ENCODE measurements at regions not wholly inside any gene's neighbourhood (a gene's known extent, or its start where the extent isn't known, plus 50 kb on each side); places are given as distances from the start of the nearest gene placed in this dataset.
"Not testable (repeated sequence)": the region's sequence is repeated elsewhere in the genome, so short reads cannot be mapped to it uniquely, and the experiment has no call there.

GRCh38 chr21:17388226-17388625 is 124.6 kb upstream of the CXADR start:
- no peak overlapping the region for H3K27ac ChIP-seq (ENCODE audit: low read length)
- H3K27me3 ChIP-seq (ENCODE audit: low read depth, low read length): no peaks in the 10 kb centered on the region
- H3K4me3 ChIP-seq (ENCODE audit: low read depth in 1 of 2, low read length in 2 of 2): no peak overlapping the region
- no peaks in the 10 kb centered on the region for H3K9me3 ChIP-seq (ENCODE audit: control insufficient read depth in 1 of 2, low read length in 2 of 2)
- H3K36me3 ChIP-seq (ENCODE audit: control insufficient read depth in 1 of 2, insufficient read depth in 2 of 2, low read length in 2 of 2): no peaks in the 10 kb centered on the region
- no peaks in the 10 kb centered on the region for H3K4me1 ChIP-seq (ENCODE audit: control insufficient read depth in 1 of 2, insufficient read depth in 2 of 2, low read length in 2 of 2)

- no peaks in the 10 kb centered on the region for H3K36me3 ChIP-seq (ENCODE audit: control insufficient read depth in 1 of 2, insufficient read depth in 2 of 2, low read length in 2 of 2)
- no peaks in the 10 kb centered on the region for H3K9me3 ChIP-seq (ENCODE audit: control insufficient read depth in 1 of 2, low read length in 2 of 2)
- H3K4me3 ChIP-seq (ENCODE audit: low read depth in 1 of 2, low read length in 2 of 2): no peak overlapping the region
- H3K27me3 ChIP-seq (ENCODE audit: low read depth, low read length): no peaks in the 10 kb centered on the region
- H3K27ac ChIP-seq (ENCODE audit: low read length): no peak overlapping the region
- no peaks in the 10 kb centered on the region for H3K4me1 ChIP-seq (ENCODE audit: control insufficient read depth in 1 of 2, insufficient read depth in 2 of 2, low read length in 2 of 2)
Observed at GRCh38 chr21:17389311-17389710, 123.5 kb upstream of the CXADR start.

GRCh38 chr21:17390569-17390968 is 122.3 kb upstream of the CXADR start:
- Histone ChIP-seq H3K4me3 (ENCODE audit: low read depth in 1 of 2, low read length in 2 of 2) (no peak overlapping the region), H3K27me3 (ENCODE audit: low read depth, low read length) (no peaks in the 10 kb centered on the region), H3K4me1 (ENCODE audit: control insufficient read depth in 1 of 2, insufficient read depth in 2 of 2, low read length in 2 of 2) (no peaks in the 10 kb centered on the region), H3K27ac (ENCODE audit: low read length) (no peak overlapping the region), H3K9me3 (ENCODE audit: control insufficient read depth in 1 of 2, low read length in 2 of 2) (no peaks in the 10 kb centered on the region), H3K36me3 (ENCODE audit: control insufficient read depth in 1 of 2, insufficient read depth in 2 of 2, low read length in 2 of 2) (no peaks in the 10 kb centered on the region)

- H3K27ac ChIP-seq (ENCODE audit: low read length): no peak overlapping the region
- H3K9me3 ChIP-seq (ENCODE audit: control insufficient read depth in 1 of 2, low read length in 2 of 2): no peaks in the 10 kb centered on the region
- H3K4me1 ChIP-seq (ENCODE audit: control insufficient read depth in 1 of 2, insufficient read depth in 2 of 2, low read length in 2 of 2): no peaks in the 10 kb centered on the region
- no peaks in the 10 kb centered on the region for H3K36me3 ChIP-seq (ENCODE audit: control insufficient read depth in 1 of 2, insufficient read depth in 2 of 2, low read length in 2 of 2)
- H3K4me3 ChIP-seq (ENCODE audit: low read depth in 1 of 2, low read length in 2 of 2): no peak overlapping the region
- H3K27me3 ChIP-seq (ENCODE audit: low read depth, low read length): no peaks in the 10 kb centered on the region
Observed at GRCh38 chr21:17391811-17392340, 121.0 kb upstream of the CXADR start.

GRCh38 chr21:17393413-17393812 is 119.4 kb upstream of the CXADR start:
- Histone ChIP-seq H3K27me3 (ENCODE audit: low read depth, low read length) (no peaks in the 10 kb centered on the region), H3K4me1 (ENCODE audit: control insufficient read depth in 1 of 2, insufficient read depth in 2 of 2, low read length in 2 of 2) (no peaks in the 10 kb centered on the region), H3K36me3 (ENCODE audit: control insufficient read depth in 1 of 2, insufficient read depth in 2 of 2, low read length in 2 of 2) (no peaks in the 10 kb centered on the region), H3K4me3 (ENCODE audit: low read depth in 1 of 2, low read length in 2 of 2) (no peak overlapping the region), H3K27ac (ENCODE audit: low read length) (no peak overlapping the region), H3K9me3 (ENCODE audit: control insufficient read depth in 1 of 2, low read length in 2 of 2) (no peaks in the 10 kb centered on the region)

- Histone ChIP-seq H3K9me3 (ENCODE audit: control insufficient read depth in 1 of 2, low read length in 2 of 2) (no peaks in the 10 kb centered on the region), H3K4me1 (ENCODE audit: control insufficient read depth in 1 of 2, insufficient read depth in 2 of 2, low read length in 2 of 2) (no peaks in the 10 kb centered on the region), H3K36me3 (ENCODE audit: control insufficient read depth in 1 of 2, insufficient read depth in 2 of 2, low read length in 2 of 2) (no peaks in the 10 kb centered on the region), H3K4me3 (ENCODE audit: low read depth in 1 of 2, low read length in 2 of 2) (no peak overlapping the region), H3K27me3 (ENCODE audit: low read depth, low read length) (no peaks in the 10 kb centered on the region), H3K27ac (ENCODE audit: low read length) (no peak overlapping the region)
Observed at GRCh38 chr21:17396948-17397347, 115.9 kb upstream of the CXADR start.

GRCh38 chr21:17397703-17398102 is 115.1 kb upstream of the CXADR start:
- Histone ChIP-seq H3K27me3 (ENCODE audit: low read depth, low read length) (no peaks in the 10 kb centered on the region), H3K9me3 (ENCODE audit: control insufficient read depth in 1 of 2, low read length in 2 of 2) (no peaks in the 10 kb centered on the region), H3K27ac (ENCODE audit: low read length) (no peak overlapping the region), H3K4me1 (ENCODE audit: control insufficient read depth in 1 of 2, insufficient read depth in 2 of 2, low read length in 2 of 2) (no peaks in the 10 kb centered on the region), H3K36me3 (ENCODE audit: control insufficient read depth in 1 of 2, insufficient read depth in 2 of 2, low read length in 2 of 2) (no peaks in the 10 kb centered on the region), H3K4me3 (ENCODE audit: low read depth in 1 of 2, low read length in 2 of 2) (no peak overlapping the region)

- H3K4me3 ChIP-seq (ENCODE audit: low read depth in 1 of 2, low read length in 2 of 2); H3K27ac ChIP-seq (ENCODE audit: low read length); H3K4me1 ChIP-seq (ENCODE audit: control insufficient read depth in 1 of 2, insufficient read depth in 2 of 2, low read length in 2 of 2); H3K36me3 ChIP-seq (ENCODE audit: control insufficient read depth in 1 of 2, insufficient read depth in 2 of 2, low read length in 2 of 2); H3K27me3 ChIP-seq (ENCODE audit: low read depth, low read length); H3K9me3 ChIP-seq (ENCODE audit: control insufficient read depth in 1 of 2, low read length in 2 of 2): not testable (repeated sequence)
Observed at GRCh38 chr21:17398954-17399353, 113.9 kb upstream of the CXADR start.

- H3K9me3 ChIP-seq (ENCODE audit: control insufficient read depth in 1 of 2, low read length in 2 of 2): no peaks in the 10 kb centered on the region
- H3K27me3 ChIP-seq (ENCODE audit: low read depth, low read length): no peaks in the 10 kb centered on the region
- no peaks in the 10 kb centered on the region for H3K36me3 ChIP-seq (ENCODE audit: control insufficient read depth in 1 of 2, insufficient read depth in 2 of 2, low read length in 2 of 2)
- no peaks in the 10 kb centered on the region for H3K4me1 ChIP-seq (ENCODE audit: control insufficient read depth in 1 of 2, insufficient read depth in 2 of 2, low read length in 2 of 2)
- H3K27ac ChIP-seq (ENCODE audit: low read length): no peak overlapping the region
- H3K4me3 ChIP-seq (ENCODE audit: low read depth in 1 of 2, low read length in 2 of 2): no peak overlapping the region
Observed at GRCh38 chr21:17402937-17403336, 109.9 kb upstream of the CXADR start.

GRCh38 chr21:17406202-17406601 is 106.6 kb upstream of the CXADR start:
- no peak overlapping the region for H3K4me3 ChIP-seq (ENCODE audit: low read depth in 1 of 2, low read length in 2 of 2)

GRCh38 chr21:17414766-17415165 is 98.1 kb upstream of the CXADR start:
- H3K9me3 ChIP-seq (ENCODE audit: control insufficient read depth in 1 of 2, low read length in 2 of 2): no peaks in the 10 kb centered on the region
- no peaks in the 10 kb centered on the region for H3K4me1 ChIP-seq (ENCODE audit: control insufficient read depth in 1 of 2, insufficient read depth in 2 of 2, low read length in 2 of 2)
- H3K27me3 ChIP-seq (ENCODE audit: low read depth, low read length): no peaks in the 10 kb centered on the region
- no peak overlapping the region for H3K27ac ChIP-seq (ENCODE audit: low read length)
- H3K4me3 ChIP-seq (ENCODE audit: low read depth in 1 of 2, low read length in 2 of 2): no peak overlapping the region
- H3K36me3 ChIP-seq (ENCODE audit: control insufficient read depth in 1 of 2, insufficient read depth in 2 of 2, low read length in 2 of 2): no peaks in the 10 kb centered on the region

More at GRCh38 chr21:17406202-17406601, 106.6 kb upstream of the CXADR start:
- Histone ChIP-seq H3K36me3 (ENCODE audit: control insufficient read depth in 1 of 2, insufficient read depth in 2 of 2, low read length in 2 of 2) (no peaks in the 10 kb centered on the region), H3K4me1 (ENCODE audit: control insufficient read depth in 1 of 2, insufficient read depth in 2 of 2, low read length in 2 of 2) (no peaks in the 10 kb centered on the region), H3K27ac (ENCODE audit: low read length) (no peak overlapping the region), H3K27me3 (ENCODE audit: low read depth, low read length) (no peaks in the 10 kb centered on the region), H3K9me3 (ENCODE audit: control insufficient read depth in 1 of 2, low read length in 2 of 2) (no peaks in the 10 kb centered on the region)

GRCh38 chr21:17416139-17416538 is 96.7 kb upstream of the CXADR start:
- Histone ChIP-seq H3K36me3 (ENCODE audit: control insufficient read depth in 1 of 2, insufficient read depth in 2 of 2, low read length in 2 of 2) (no peaks in the 10 kb centered on the region), H3K9me3 (ENCODE audit: control insufficient read depth in 1 of 2, low read length in 2 of 2) (no peaks in the 10 kb centered on the region), H3K4me1 (ENCODE audit: control insufficient read depth in 1 of 2, insufficient read depth in 2 of 2, low read length in 2 of 2) (no peaks in the 10 kb centered on the region), H3K4me3 (ENCODE audit: low read depth in 1 of 2, low read length in 2 of 2) (no peak overlapping the region), H3K27ac (ENCODE audit: low read length) (no peak overlapping the region), H3K27me3 (ENCODE audit: low read depth, low read length) (no peaks in the 10 kb centered on the region)

All from muscle layer of duodenum (tissue), 2 donors.